ENCODE measurements at regions not wholly inside any gene's neighbourhood (a gene's known extent, or its start where the extent isn't known, plus 50 kb on each side); places are given as distances from the start of the nearest gene placed in this dataset.

- no peaks in the 10 kb centered on the region for H3K27me3 ChIP-seq (ENCODE audit: control insufficient read depth, insufficient read depth, low read length)
- H3K36me3 ChIP-seq (ENCODE audit: control insufficient read depth, insufficient read depth, low read length), result no peaks in the 10 kb centered on the region
- POLR2A ChIA-PET (ENCODE audit: unreplicated experiment), result no interaction called here
- CTCF ChIA-PET, result no interaction called here
- H2BK120ac ChIP-seq (ENCODE audit: low read depth, low read length), result no peak overlapping the region
- no peak overlapping the region for H3K4ac ChIP-seq (ENCODE audit: low read depth, low read length)
- intact Hi-C loops (cut with micrococcal nuclease) (no loop called here), in situ Hi-C loops (cut with MboI; ENCODE audit: low sequenced_read_pairs) (no loop called here), dilution Hi-C loops (cut with HindIII; ENCODE audit: low sequenced_read_pairs, unreplicated experiment) (no loop called here)
- DNase-seq (no peak), ATAC-seq (ENCODE audit: low read depth) (no peak)
- H4K5ac ChIP-seq (ENCODE audit: low read depth, low read length), result no peak overlapping the region
- H3K14ac ChIP-seq (replicated peaks; ENCODE audit: low read depth, low read length), result no peak overlapping the region
- BruUV-seq (replicated peaks), result no TSS peak
- H3K18ac ChIP-seq (ENCODE audit: low read depth, low read length), result no peak overlapping the region
- peaks cover 3% of the 10 kb centered on the region; the same call in 1 of the 2 replicates for H3K9me3 ChIP-seq (ENCODE audit: control insufficient read depth, insufficient read depth, low read length)
- no peaks in the 10 kb centered on the region for H3K4me1 ChIP-seq (ENCODE audit: control insufficient read depth, insufficient read depth, low read length)
- no peak overlapping the region for H2BK5ac ChIP-seq (ENCODE audit: low read depth, low read length, poor library complexity, severe bottlenecking)
- no peak overlapping the region for H3K4me3 ChIP-seq (ENCODE audit: insufficient read depth, low read depth, low read length)
- H3K79me1 ChIP-seq (ENCODE audit: low read depth in 1 of 2, low read length in 2 of 2), result no peaks in the 10 kb centered on the region
- H3K27ac ChIP-seq (ENCODE audit: insufficient read depth, low read length), result no peak overlapping the region
- no peaks in the 10 kb centered on the region for H3K9me1 ChIP-seq (ENCODE audit: insufficient read depth, low read length)
- no peak overlapping the region for H2AFZ ChIP-seq (replicated peaks; ENCODE audit: low read length, poor library complexity)
- H3K9ac ChIP-seq (ENCODE audit: low read depth, low read length), result no peak overlapping the region
- H2AK5ac ChIP-seq (ENCODE audit: low read depth, low read length), result no peak overlapping the region
- H2BK15ac ChIP-seq (ENCODE audit: low read depth, low read length), result no peak overlapping the region
- H4K20me1 ChIP-seq (ENCODE audit: insufficient read depth, low read length), result no peaks in the 10 kb centered on the region
- no peak for TF ChIP-seq CTCF (conservative IDR thresholded peaks at IDR 0.05; ENCODE audit: low read depth, low read length)
- TF ChIP-seq RFX5 (IDR thresholded peaks at IDR 0.05; ENCODE audit: low read depth, low read length), result no peak
- TF ChIP-seq POLR2A (IDR thresholded peaks at IDR 0.05; ENCODE audit: low read depth, low read length), result no peak
- TF ChIP-seq ELK1 (IDR thresholded peaks at IDR 0.05; ENCODE audit: borderline replicate concordance, low read depth, low read length), result no peak
- TF ChIP-seq CHD1 (IDR thresholded peaks at IDR 0.05; ENCODE audit: low read depth, low read length), result no peak
- no peak for TF ChIP-seq FOS (IDR thresholded peaks at IDR 0.05; ENCODE audit: low read depth, low read length)
- TF ChIP-seq BHLHE40 (IDR thresholded peaks at IDR 0.05; ENCODE audit: low read depth, low read length), result no peak
- no peak for TF ChIP-seq MAZ (IDR thresholded peaks at IDR 0.05; ENCODE audit: borderline replicate concordance, low read depth, low read length)
- no peak for TF ChIP-seq RAD21 (IDR thresholded peaks at IDR 0.05; ENCODE audit: low read length)
- TF ChIP-seq MAFK (IDR thresholded peaks at IDR 0.05; ENCODE audit: low read depth, low read length), result no peak
- no peak for TF ChIP-seq NFE2L2 (IDR thresholded peaks at IDR 0.05; ENCODE audit: low read depth, low read length)
- TF ChIP-seq CEBPB (IDR thresholded peaks at IDR 0.05; ENCODE audit: low read depth, low read length), result no peak
- no peak for TF ChIP-seq USF2 (IDR thresholded peaks at IDR 0.05; ENCODE audit: low read depth, low read length)
- no peak overlapping the region for H3K56ac ChIP-seq (ENCODE audit: extremely low read depth, insufficient read depth, low read length)
- no peak overlapping the region for H2AK9ac ChIP-seq (replicated peaks; ENCODE audit: low read depth, low read length, poor library complexity)
- H2BK20ac ChIP-seq (ENCODE audit: low read depth, low read length), result no peak overlapping the region
- H4K91ac ChIP-seq (ENCODE audit: insufficient read depth, low read depth, low read length), result no peak overlapping the region
- no peak overlapping the region for H3K4me2 ChIP-seq (ENCODE audit: low read depth, low read length)
- H3K23ac ChIP-seq (ENCODE audit: low read depth, low read length), result no peak overlapping the region
- H4K8ac ChIP-seq (ENCODE audit: low read depth in 2 of 2, low read length in 2 of 2), result no peak overlapping the region
Observed at GRCh38 chr2:126042089-126042488, 613.9 kb upstream of the GYPC start.

Measured in IMR-90 (cell line).